Fibroblast of villous mesenchyme (primary cell): ENCODE measurements at regions not wholly inside any gene's neighbourhood (a gene's known extent, or its start where the extent isn't known, plus 50 kb on each side); places are given as distances from the start of the nearest gene placed in this dataset.

Experiments used
- DNase-seq: peaks from one replicate; pipeline ENCODE4 v3.0.0-alpha.2; 2010; ENCODE audit warnings: low read depth
- H3K4me3 ChIP-seq: 2 replicates; pipeline ENCODE4 v1.5.1; 2011; ENCODE audit warnings: low read depth, mild to moderate bottlenecking, low read length
- TF ChIP-seq, protein P1 (sequence below): IDR thresholded peaks from 2 replicates; pipeline ENCODE4 v1.5.1; 2012; ENCODE audit warnings: low read depth, mild to moderate bottlenecking, low read length; ENCODE audit not compliant: insufficient read depth

- no peak for DNase-seq
- TF ChIP-seq, protein P1, sequence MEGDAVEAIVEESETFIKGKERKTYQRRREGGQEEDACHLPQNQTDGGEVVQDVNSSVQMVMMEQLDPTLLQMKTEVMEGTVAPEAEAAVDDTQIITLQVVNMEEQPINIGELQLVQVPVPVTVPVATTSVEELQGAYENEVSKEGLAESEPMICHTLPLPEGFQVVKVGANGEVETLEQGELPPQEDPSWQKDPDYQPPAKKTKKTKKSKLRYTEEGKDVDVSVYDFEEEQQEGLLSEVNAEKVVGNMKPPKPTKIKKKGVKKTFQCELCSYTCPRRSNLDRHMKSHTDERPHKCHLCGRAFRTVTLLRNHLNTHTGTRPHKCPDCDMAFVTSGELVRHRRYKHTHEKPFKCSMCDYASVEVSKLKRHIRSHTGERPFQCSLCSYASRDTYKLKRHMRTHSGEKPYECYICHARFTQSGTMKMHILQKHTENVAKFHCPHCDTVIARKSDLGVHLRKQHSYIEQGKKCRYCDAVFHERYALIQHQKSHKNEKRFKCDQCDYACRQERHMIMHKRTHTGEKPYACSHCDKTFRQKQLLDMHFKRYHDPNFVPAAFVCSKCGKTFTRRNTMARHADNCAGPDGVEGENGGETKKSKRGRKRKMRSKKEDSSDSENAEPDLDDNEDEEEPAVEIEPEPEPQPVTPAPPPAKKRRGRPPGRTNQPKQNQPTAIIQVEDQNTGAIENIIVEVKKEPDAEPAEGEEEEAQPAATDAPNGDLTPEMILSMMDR, result no peak
- no peak overlapping the region for H3K4me3 ChIP-seq
Observed at GRCh38 chr4:54852054-54852453, 194.3 kb downstream of the KIT start.

DNA sequence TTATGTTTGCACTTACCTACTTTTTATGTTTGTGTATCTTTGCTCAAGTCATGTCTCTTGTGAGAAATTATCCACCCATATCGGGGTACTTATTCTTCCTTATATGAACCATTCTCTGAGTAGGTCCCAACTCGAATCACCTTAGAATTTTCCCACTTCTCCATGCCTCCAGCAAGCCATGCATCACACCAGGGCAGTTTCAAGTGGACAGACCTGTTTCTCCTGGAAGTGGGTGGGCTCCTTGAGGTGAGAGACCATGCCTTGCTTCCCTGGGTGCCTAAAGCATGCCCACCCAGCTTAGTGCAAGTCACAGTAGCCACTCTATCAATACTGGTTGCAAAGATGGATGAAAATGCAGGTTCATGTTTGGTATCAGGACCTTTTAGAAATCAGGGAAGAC lies 187.2 kb downstream of the KIT start:
- TF ChIP-seq, protein P1, result no peak
- no peak overlapping the region for H3K4me3 ChIP-seq
- no peak for DNase-seq

GRCh38 chr4:54843946-54844345 lies 186.2 kb downstream of the KIT start:
- TF ChIP-seq, protein P1, result no peak
- no peak overlapping the region for H3K4me3 ChIP-seq
- no peak for DNase-seq

- DNase-seq, result no peak
- H3K4me3 ChIP-seq, result no peak overlapping the region
- TF ChIP-seq, protein P1, result no peak
Observed at GRCh38 chr4:54843106-54843505, 185.3 kb downstream of the KIT start.

GRCh38 chr4:54842656-54843055 lies 184.9 kb downstream of the KIT start:
- no peak for DNase-seq
- H3K4me3 ChIP-seq, result no peak overlapping the region
- TF ChIP-seq, protein P1, result no peak

DNA sequence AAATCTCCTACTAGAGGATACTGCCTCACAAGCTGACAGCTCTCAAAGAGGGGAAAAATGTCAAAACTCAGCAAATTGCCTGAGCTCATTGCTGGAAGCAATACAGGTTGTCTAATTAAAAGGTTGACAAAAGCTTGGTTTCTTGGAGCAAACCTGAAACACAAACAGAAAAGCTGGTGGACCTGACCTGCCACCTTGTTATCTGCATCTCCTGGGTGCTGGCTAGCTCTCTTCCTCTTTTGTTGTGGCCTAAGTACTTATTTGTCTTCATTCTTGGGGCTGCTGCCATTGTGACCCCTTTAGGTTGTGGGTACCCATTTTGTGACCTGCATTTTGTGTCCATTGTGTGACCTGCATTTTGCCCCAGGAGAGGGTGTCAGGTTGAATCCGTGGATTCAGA lies 184.5 kb downstream of the KIT start:
- H3K4me3 ChIP-seq, result no peak overlapping the region
- DNase-seq, result no peak
- TF ChIP-seq, protein P1, result no peak

GRCh38 chr4:54840992-54841768 lies 183.4 kb downstream of the KIT start:
- TF ChIP-seq, protein P1, result peak; percentile 30
- peak; percentile 7 for DNase-seq
- no peak overlapping the region for H3K4me3 ChIP-seq
